A673 (cell line): ENCODE measurements at regions not wholly inside any gene's neighbourhood (a gene's known extent, or its start where the extent isn't known, plus 50 kb on each side); places are given as distances from the start of the nearest gene placed in this dataset.

Experiments used
- BruUV-seq: library from RNA; stranded (reverse); fragments of 400-500 nt; replicated peaks from 2 replicates; lab custom pipeline; 2021; lab: Mats Ljungman, UMichigan
- CTCF ChIA-PET: fragments of 300-600 bp; sonication (Branson Sonifier 250); formaldehyde crosslinking; loops from one replicate; lab custom pipeline; 2022; ENCODE audit warnings: antibody characterized with exemption; lab: Charles Lee
- POLR2A ChIA-PET: fragments of 300-600 bp; sonication (Branson Sonifier 250); formaldehyde crosslinking; loops from one replicate; lab custom pipeline; 2022; ENCODE audit warnings: antibody characterized with exemption; ENCODE audit not compliant: low non-redundant PET; lab: Charles Lee
- DNase-seq: peaks from one replicate; pipeline ENCODE4 v3.0.0-alpha.2; 2015; ENCODE audit warnings: low spot score
- H3K27ac ChIP-seq: fragments of 200-600 bp; sonication (generic); 2 replicates; pipeline ENCODE4 v1.5.1; 2016; ENCODE audit warnings: mixed run types, low read depth, mild to moderate bottlenecking, mixed read lengths, antibody characterized with exemption, low read length; ENCODE audit not compliant: poor library complexity, severe bottlenecking
- H3K27me3 ChIP-seq: fragments of 200-600 bp; sonication (generic); replicated peaks from 2 replicates; pipeline ENCODE4 v1.6.1; 2017; ENCODE audit warnings: mixed run types, low read depth, mild to moderate bottlenecking, mixed read lengths, antibody characterized with exemption, low read length; ENCODE audit not compliant: insufficient read depth, poor library complexity
- H3K36me3 ChIP-seq: fragments of 200-600 bp; sonication (generic); 2 replicates; pipeline ENCODE4 v1.6.1; 2016; ENCODE audit warnings: mixed run types, mild to moderate bottlenecking, mixed read lengths, antibody characterized with exemption, low read length; ENCODE audit not compliant: insufficient read depth, poor library complexity, severe bottlenecking
- H3K4me1 ChIP-seq: fragments of 200-600 bp; sonication (generic); 2 replicates; pipeline ENCODE4 v1.6.1; 2017; ENCODE audit warnings: mixed run types, mild to moderate bottlenecking, mixed read lengths, antibody characterized with exemption, low read length; ENCODE audit not compliant: insufficient read depth, poor library complexity, severe bottlenecking
- H3K4me3 ChIP-seq: fragments of 200-600 bp; sonication (generic); 2 replicates; pipeline ENCODE4 v1.5.1; 2016; ENCODE audit warnings: low read depth, mixed run types, mild to moderate bottlenecking, mixed read lengths, low read length; ENCODE audit not compliant: poor library complexity, severe bottlenecking
- H3K9me3 ChIP-seq: fragments of 200-600 bp; sonication (generic); 2 replicates; pipeline ENCODE4 v1.6.1; 2016; ENCODE audit warnings: mixed run types, low read depth, mild to moderate bottlenecking, mixed read lengths, antibody characterized with exemption, low read length; ENCODE audit not compliant: poor library complexity, severe bottlenecking
- CTCF ChIP-seq: fragments of 300-800, 200-600 bp; sonication (generic); conservative IDR thresholded peaks from 2 replicates; pipeline ENCODE4 v1.5.1; 2017; ENCODE audit warnings: low read depth, mild to moderate bottlenecking, antibody characterized with exemption, low read length, moderate library complexity, mixed read lengths
- EZH2 ChIP-seq: fragments of 200-600 bp; sonication (generic); IDR thresholded peaks from 2 replicates; pipeline ENCODE4 v1.6.1; 2017; ENCODE audit warnings: borderline replicate concordance, low read depth, mild to moderate bottlenecking, mixed read lengths, antibody characterized with exemption, low read length; ENCODE audit not compliant: poor library complexity, severe bottlenecking
- intact Hi-C: fragments of 100-400 bp; cut with micrococcal nuclease; formaldehyde crosslinking; loops from one replicate; pipeline ENCODE4 v1.10.0; 2022; ENCODE audit not compliant: unreplicated experiment

GRCh38 chr16:51019617-51020016 is 131.5 kb downstream of the SALL1 start:
- DNase-seq, result no peak
- ChIA-PET CTCF (no interaction called here), POLR2A (no interaction called here)
- intact Hi-C loops, result no loop called here
- no peaks in the 10 kb centered on the region for H3K36me3 ChIP-seq
- H3K27me3 ChIP-seq, result peaks cover 55% of the 10 kb centered on the region
- BruUV-seq, result no TSS peak
- no peaks in the 10 kb centered on the region for H3K4me1 ChIP-seq
- H3K9me3 ChIP-seq, result no peaks in the 10 kb centered on the region
- no peak for TF ChIP-seq EZH2
- no peak for TF ChIP-seq CTCF
- H3K27ac ChIP-seq, result no peak overlapping the region
- no peak overlapping the region for H3K4me3 ChIP-seq

- POLR2A ChIA-PET, result no interaction called here
- intact Hi-C loops, result no loop called here
- H3K36me3 ChIP-seq, result no peaks in the 10 kb centered on the region
- H3K9me3 ChIP-seq, result no peaks in the 10 kb centered on the region
- H3K27me3 ChIP-seq, result peaks cover 43% of the 10 kb centered on the region
- CTCF ChIA-PET, result no interaction called here
- no peak overlapping the region for H3K27ac ChIP-seq
- no peak for TF ChIP-seq EZH2
- TF ChIP-seq CTCF, result no peak
- no peaks in the 10 kb centered on the region for H3K4me1 ChIP-seq
- H3K4me3 ChIP-seq, result no peak overlapping the region
- no peak for DNase-seq
- no TSS peak for BruUV-seq
Measured at GRCh38 chr16:51017969-51018368, 133.1 kb downstream of the SALL1 start.

- no TSS peak for BruUV-seq
- TF ChIP-seq CTCF, result no peak
- TF ChIP-seq EZH2, result no peak
- Histone ChIP-seq H3K27me3 (peaks cover 20% of the 10 kb centered on the region), H3K4me3 (no peak overlapping the region), H3K4me1 (no peaks in the 10 kb centered on the region), H3K36me3 (no peaks in the 10 kb centered on the region), H3K9me3 (no peaks in the 10 kb centered on the region), H3K27ac (no peak overlapping the region)
- ChIA-PET CTCF (no interaction called here), POLR2A (no interaction called here)
- no peak for DNase-seq
- intact Hi-C loops, result no loop called here
Measured at GRCh38 chr16:51012396-51012795, 138.7 kb downstream of the SALL1 start.

DNA sequence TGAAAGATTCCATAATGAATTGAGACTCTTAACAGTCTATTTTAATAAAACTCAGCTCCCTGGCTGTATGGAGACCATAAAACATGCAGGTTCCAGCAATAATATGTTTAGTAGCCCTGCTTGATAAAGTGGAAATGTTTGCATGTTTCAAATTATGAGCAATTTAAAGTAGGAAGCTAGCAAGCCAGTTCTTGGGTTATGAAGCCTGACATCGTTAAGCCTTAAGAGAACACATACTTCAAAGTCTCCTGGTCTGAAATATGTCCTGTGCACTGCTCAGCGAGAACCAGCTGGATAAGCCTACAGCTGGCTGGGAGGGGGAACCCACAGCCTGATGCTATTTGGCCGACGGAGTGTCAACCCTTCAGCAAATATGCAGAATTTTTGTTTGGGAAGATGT is 140.3 kb downstream of the SALL1 start:
- TF ChIP-seq CTCF, result no peak
- no peak for TF ChIP-seq EZH2
- intact Hi-C loops, result no loop called here
- Histone ChIP-seq H3K36me3 (no peaks in the 10 kb centered on the region), H3K4me1 (no peaks in the 10 kb centered on the region), H3K4me3 (no peak overlapping the region), H3K27me3 (peaks cover 16% of the 10 kb centered on the region), H3K27ac (no peak overlapping the region), H3K9me3 (no peaks in the 10 kb centered on the region)
- no peak for DNase-seq
- POLR2A ChIA-PET, result no interaction called here
- CTCF ChIA-PET, result no interaction called here
- BruUV-seq, result no TSS peak
